H9 (cell line): ENCODE measurements at regions not wholly inside any gene's neighbourhood (a gene's known extent, or its start where the extent isn't known, plus 50 kb on each side); places are given as distances from the start of the nearest gene placed in this dataset.

Experiments
- DNase-seq: peaks from one replicate; pipeline ENCODE4 v3.0.0-alpha.2; 2017
- H2AFZ ChIP-seq: one replicate; pipeline ENCODE4 v1.6.1; 2013; ENCODE audit warnings: mild to moderate bottlenecking, low read length, control low read depth, moderate library complexity
- H2AK5ac ChIP-seq: 2 replicates; pipeline ENCODE4 v1.6.1; 2013; ENCODE audit warnings: low read length, control low read depth, mixed read lengths; ENCODE audit not compliant: insufficient read length
- H2BK120ac ChIP-seq: one replicate; pipeline ENCODE4 v1.6.1; 2013; ENCODE audit warnings: low read depth, mild to moderate bottlenecking, low read length, control low read depth, inconsistent platforms; ENCODE audit not compliant: poor library complexity, severe bottlenecking
- H2BK12ac ChIP-seq: 2 replicates; pipeline ENCODE4 v1.6.1; 2013; ENCODE audit warnings: low read length, control low read depth, mixed read lengths, low read depth; ENCODE audit not compliant: insufficient read length
- H2BK15ac ChIP-seq: 2 replicates; pipeline ENCODE4 v1.6.1; 2013; ENCODE audit warnings: low read depth, low read length, control low read depth
- H2BK20ac ChIP-seq: one replicate; pipeline ENCODE4 v1.6.1; 2013; ENCODE audit warnings: low read depth, mild to moderate bottlenecking, low read length, control low read depth, inconsistent platforms; ENCODE audit not compliant: poor library complexity, severe bottlenecking
- H2BK5ac ChIP-seq: 2 replicates; pipeline ENCODE4 v1.6.1; 2013; ENCODE audit warnings: low read length, control low read depth, mixed read lengths; ENCODE audit not compliant: insufficient read length
- H3K14ac ChIP-seq: 2 replicates; pipeline ENCODE4 v1.6.1; 2013; ENCODE audit warnings: low read length, control low read depth; ENCODE audit not compliant: insufficient read depth
- H3K18ac ChIP-seq: 2 replicates; pipeline ENCODE4 v1.6.1; 2013; ENCODE audit warnings: low read depth, mild to moderate bottlenecking, mixed read lengths, low read length, control low read depth; ENCODE audit not compliant: insufficient read length
- H3K23ac ChIP-seq: 2 replicates; pipeline ENCODE4 v1.6.1; 2013; ENCODE audit warnings: low read length, control low read depth, mixed read lengths, low read depth; ENCODE audit not compliant: insufficient read length
- H3K23me2 ChIP-seq: 2 replicates; pipeline ENCODE4 v1.6.1; 2013; ENCODE audit warnings: low read depth, mild to moderate bottlenecking, mixed read lengths, low read length, control low read depth; ENCODE audit not compliant: insufficient read length, poor library complexity, severe bottlenecking
- H3K27ac ChIP-seq: 2 replicates; pipeline ENCODE4 v1.5.1; 2013; ENCODE audit warnings: low read length, control low read depth, mixed read lengths, low read depth; ENCODE audit not compliant: insufficient read length
- H3K27me3 ChIP-seq: 2 replicates; pipeline ENCODE4 v1.6.1; 2013; ENCODE audit warnings: low read length, control low read depth, inconsistent platforms; ENCODE audit not compliant: insufficient read depth
- H3K4ac ChIP-seq: 2 replicates; pipeline ENCODE4 v1.6.1; 2013; ENCODE audit warnings: low read depth, mild to moderate bottlenecking, control low read depth, inconsistent platforms, low read length, moderate library complexity
- H3K4me1 ChIP-seq: 2 replicates; pipeline ENCODE4 v1.6.1; 2013; ENCODE audit warnings: low read length, control low read depth, inconsistent platforms; ENCODE audit not compliant: insufficient read depth
- H3K4me2 ChIP-seq: 2 replicates; pipeline ENCODE4 v1.6.1; 2013; ENCODE audit warnings: low read length, control low read depth, mixed read lengths; ENCODE audit not compliant: insufficient read length, insufficient read depth
- H3K56ac ChIP-seq: 2 replicates; pipeline ENCODE4 v1.6.1; 2013; ENCODE audit warnings: low read depth, mild to moderate bottlenecking, mixed read lengths, low read length, control low read depth; ENCODE audit not compliant: insufficient read length
- H3K79me1 ChIP-seq: 2 replicates; pipeline ENCODE4 v1.6.1; 2013; ENCODE audit warnings: low read depth, mild to moderate bottlenecking, moderate library complexity, low read length, control low read depth, inconsistent platforms; ENCODE audit not compliant: insufficient read depth, poor library complexity, severe bottlenecking
- H3K79me2 ChIP-seq: 2 replicates; pipeline ENCODE4 v1.6.1; 2013; ENCODE audit warnings: low read length, control low read depth, inconsistent platforms; ENCODE audit not compliant: insufficient read depth
- H3K9ac ChIP-seq: 2 replicates; pipeline ENCODE4 v1.6.1; 2013; ENCODE audit warnings: low read length, control low read depth, mixed read lengths; ENCODE audit not compliant: insufficient read length; ENCODE audit errors: extremely low read depth
- H3K9me3 ChIP-seq: one replicate; pipeline ENCODE4 v1.6.1; 2013; ENCODE audit warnings: low read depth, low read length, inconsistent platforms; ENCODE audit not compliant: control insufficient read depth
- H3T11ph ChIP-seq: one replicate; pipeline ENCODE4 v1.6.1; 2013; ENCODE audit warnings: mild to moderate bottlenecking, low read length, control low read depth, inconsistent platforms
- H4K20me1 ChIP-seq: one replicate; pipeline ENCODE4 v1.6.1; 2013; ENCODE audit not compliant: control insufficient read depth, insufficient read length, insufficient read depth
- H4K5ac ChIP-seq: 2 replicates; pipeline ENCODE4 v1.6.1; 2013; ENCODE audit warnings: low read depth, mild to moderate bottlenecking, mixed read lengths, low read length, control low read depth; ENCODE audit not compliant: insufficient read length
- H4K8ac ChIP-seq: replicated peaks from 2 replicates; pipeline ENCODE4 v1.6.1; 2013; ENCODE audit warnings: low read length, control low read depth, mixed read lengths, low read depth; ENCODE audit not compliant: insufficient read length
- H4K91ac ChIP-seq: 2 replicates; pipeline ENCODE4 v1.6.1; 2013; ENCODE audit warnings: low read depth, mild to moderate bottlenecking, moderate library complexity, mixed read lengths, low read length, control low read depth; ENCODE audit not compliant: insufficient read length
- H3K27ac Mint-ChIP-seq, 3 experiments: 2 replicates in 2 of 3; 3 replicates in 1 of 3; pipeline ENCODE4 v1.8.0; 2020 to 2021; ENCODE audit warnings: mixed read lengths in 3 of 3, mild to moderate bottlenecking in 1 of 3, moderate library complexity in 1 of 3
- H3K27me3 Mint-ChIP-seq: 2 replicates; pipeline ENCODE4 v1.8.0; 2021; ENCODE audit warnings: low read depth, mild to moderate bottlenecking, moderate library complexity, mixed read lengths
- H3K36me3 Mint-ChIP-seq, 3 experiments: 2 replicates in 2 of 3; 3 replicates in 1 of 3; pipeline ENCODE4 v1.8.0; 2020 to 2021; ENCODE audit warnings: low read depth in 3 of 3, mixed read lengths in 3 of 3; ENCODE audit not compliant: insufficient read depth in 1 of 3
- H3K4me1 Mint-ChIP-seq, 2 experiments: 2 replicates each; pipeline ENCODE4 v1.8.0; 2020; ENCODE audit warnings: mixed read lengths in 2 of 2
- H3K4me3 Mint-ChIP-seq, 2 experiments: 2 replicates in 1 of 2; 3 replicates in 1 of 2; pipeline ENCODE4 v1.8.0; 2020 to 2021; ENCODE audit warnings: mild to moderate bottlenecking in 2 of 2, mixed read lengths in 2 of 2, moderate library complexity in 1 of 2
- H3K9me3 Mint-ChIP-seq, 2 experiments: 2 replicates in 1 of 2; 3 replicates in 1 of 2; pipeline ENCODE4 v1.8.0; 2020; ENCODE audit warnings: mild to moderate bottlenecking in 2 of 2, mixed read lengths in 2 of 2, moderate library complexity in 1 of 2
- CTCF ChIP-seq: fragments of 200-600 bp; sonication (generic); conservative IDR thresholded peaks from 3 replicates; pipeline ENCODE4 v1.8.0; 2021; ENCODE audit warnings: antibody characterized with exemption, mild to moderate bottlenecking
- WGBS: extraction: QIAGEN DNeasy Blood & Tissue Kit; methylation state at CpG from one replicate; pipeline ENCODE4 v1.1.7; 2013; ENCODE audit warnings: missing lambda C conversion rate, low lambda C conversion rate, mixed read lengths; ENCODE audit not compliant: insufficient read length; ENCODE audit errors: extremely low coverage; 5-methylcytosine and 5-hydroxymethylcytosine counted together

- Histone ChIP-seq H2BK120ac (no peak overlapping the region), H3K9me3 (no peaks in the 10 kb centered on the region), H3K4me1 (no peaks in the 10 kb centered on the region), H3K79me2 (no peaks in the 10 kb centered on the region), H3K27me3 (no peaks in the 10 kb centered on the region), H2BK15ac (no peak overlapping the region), H2BK20ac (no peak overlapping the region), H3K23me2 (no peaks in the 10 kb centered on the region), H3T11ph (no peak overlapping the region), H3K9ac (no peak overlapping the region), H4K5ac (no peak overlapping the region), H4K91ac (no peak overlapping the region), H3K14ac (no peak overlapping the region), H3K23ac (no peak overlapping the region), H3K4me2 (no peak overlapping the region), H3K56ac (no peak overlapping the region), H3K4ac (no peak overlapping the region), H2BK12ac (no peak overlapping the region), H3K18ac (no peak overlapping the region), H4K8ac (no peak overlapping the region), H3K27ac (no peak overlapping the region), H2BK5ac (no peak overlapping the region), H2AK5ac (no peak overlapping the region), H4K20me1 (no peaks in the 10 kb centered on the region), H3K79me1 (no peaks in the 10 kb centered on the region), H2AFZ (no peak overlapping the region)
- no CpG with 5 or more reads among the region's 3 CpGs for WGBS
- no peaks in the 10 kb centered on the region for H3K27me3 Mint-ChIP-seq
- H3K9me3 Mint-ChIP-seq = peaks cover 4 to 7% of the 10 kb centered on the region in 2 experiments; a peak in 3 of 5 replicates
- no peaks in the 10 kb centered on the region for H3K4me1 Mint-ChIP-seq
- DNase-seq = no peak
- H3K4me3 Mint-ChIP-seq = no peak overlapping the region
- no peak for TF ChIP-seq CTCF
- no peak overlapping the region for H3K27ac Mint-ChIP-seq
- peaks cover 0 to 4% (median 0%) of the 10 kb centered on the region in 3 experiments; a peak in 3 of 7 replicates for H3K36me3 Mint-ChIP-seq
Measured at GRCh38 chr2:82411071-82411470, 2048.0 kb downstream of the SUCLG1 start.
